HEK293T (cell line): ENCODE measurements at regions not wholly inside any gene's neighbourhood (a gene's known extent, or its start where the extent isn't known, plus 50 kb on each side); places are given as distances from the start of the nearest gene placed in this dataset.

Experiments
- ARNT ChIP-seq: fragments of 450-650 bp; IDR thresholded peaks from 2 replicates; pipeline ENCODE4 v1.6.1; 2017; ENCODE audit warnings: mild to moderate bottlenecking
- BHLHE40 ChIP-seq: fragments of 450-650 bp; IDR thresholded peaks from 2 replicates; pipeline ENCODE4 v1.6.1; 2016; ENCODE audit warnings: mild to moderate bottlenecking, moderate library complexity, borderline replicate concordance
- ELF4 ChIP-seq: fragments of 450-650 bp; IDR thresholded peaks from 2 replicates; pipeline ENCODE4 v1.6.1; 2017; ENCODE audit warnings: antibody characterized with exemption
- FOXK2 ChIP-seq: fragments of 450-650 bp; IDR thresholded peaks from 2 replicates; pipeline ENCODE4 v1.6.1; 2016; ENCODE audit warnings: mild to moderate bottlenecking
- FOXM1 ChIP-seq: fragments of 450-650 bp; IDR thresholded peaks from 2 replicates; pipeline ENCODE4 v1.6.1; 2017; ENCODE audit warnings: mild to moderate bottlenecking, borderline replicate concordance
- HDGF ChIP-seq: fragments of 450-650 bp; IDR thresholded peaks from 2 replicates; pipeline ENCODE4 v1.6.1; 2017; ENCODE audit warnings: antibody characterized with exemption, borderline replicate concordance
- LEF1 ChIP-seq: fragments of 450-650 bp; IDR thresholded peaks from 2 replicates; pipeline ENCODE4 v1.6.1; 2017; ENCODE audit warnings: mild to moderate bottlenecking, borderline replicate concordance
- NFRKB ChIP-seq: fragments of 450-650 bp; IDR thresholded peaks from 2 replicates; pipeline ENCODE4 v1.6.1; 2016; ENCODE audit warnings: mild to moderate bottlenecking, moderate library complexity
- SP1 ChIP-seq: fragments of 450-650 bp; IDR thresholded peaks from 2 replicates; pipeline ENCODE4 v1.6.1; 2017
- SUZ12 ChIP-seq: fragments of 450-650 bp; IDR thresholded peaks from 2 replicates; pipeline ENCODE4 v1.6.1; 2016; ENCODE audit warnings: mild to moderate bottlenecking
- TARDBP ChIP-seq: fragments of 450-650 bp; IDR thresholded peaks from 2 replicates; pipeline ENCODE4 v1.6.1; 2016
- TF ChIP-seq, protein P1 (sequence below): fragments of 450-650 bp; IDR thresholded peaks from 2 replicates; pipeline ENCODE4 v1.6.1; 2016

DNA sequence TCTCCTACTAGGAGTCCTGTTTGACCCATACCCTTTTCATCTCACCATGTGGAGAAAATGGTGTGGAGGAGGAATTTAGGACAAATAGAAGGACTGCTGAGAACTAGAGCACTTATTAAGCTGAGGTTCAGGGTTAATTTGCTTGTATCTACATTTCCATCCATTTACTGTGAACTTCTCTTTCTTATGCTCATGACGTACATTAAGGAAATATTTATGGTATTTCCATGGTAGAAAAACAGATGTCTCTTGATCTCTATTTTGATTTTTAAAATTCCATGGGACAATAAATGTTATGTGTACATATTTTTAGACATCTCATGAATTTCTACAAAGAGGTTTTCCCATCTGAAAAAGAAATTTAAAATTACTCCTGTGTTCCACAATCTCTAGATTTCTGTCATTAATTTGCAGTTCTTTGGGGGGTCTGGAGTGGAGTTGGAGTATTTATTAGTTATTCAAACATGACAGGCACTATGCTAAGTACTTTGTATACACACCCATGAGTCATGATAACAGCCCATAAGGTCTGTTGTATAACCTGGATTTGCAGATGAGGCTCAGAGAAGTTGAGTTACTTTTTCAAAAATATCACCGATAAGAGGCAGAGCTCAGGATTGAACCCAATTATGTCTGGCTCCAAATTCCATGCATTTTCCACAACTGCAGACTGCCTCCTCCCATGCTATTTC, 112.6 kb downstream of the COPS8 start:
- TF ChIP-seq NFRKB (no peak), FOXM1 (no peak), BHLHE40 (no peak), TARDBP (no peak), SUZ12 (no peak), HDGF (no peak), ELF4 (no peak), SP1 (no peak), ARNT (no peak), FOXK2 (no peak), LEF1 (no peak)
- TF ChIP-seq, protein P1, sequence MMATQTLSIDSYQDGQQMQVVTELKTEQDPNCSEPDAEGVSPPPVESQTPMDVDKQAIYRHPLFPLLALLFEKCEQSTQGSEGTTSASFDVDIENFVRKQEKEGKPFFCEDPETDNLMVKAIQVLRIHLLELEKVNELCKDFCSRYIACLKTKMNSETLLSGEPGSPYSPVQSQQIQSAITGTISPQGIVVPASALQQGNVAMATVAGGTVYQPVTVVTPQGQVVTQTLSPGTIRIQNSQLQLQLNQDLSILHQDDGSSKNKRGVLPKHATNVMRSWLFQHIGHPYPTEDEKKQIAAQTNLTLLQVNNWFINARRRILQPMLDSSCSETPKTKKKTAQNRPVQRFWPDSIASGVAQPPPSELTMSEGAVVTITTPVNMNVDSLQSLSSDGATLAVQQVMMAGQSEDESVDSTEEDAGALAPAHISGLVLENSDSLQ = no peak
